ENCODE measurements at regions not wholly inside any gene's neighbourhood (a gene's known extent, or its start where the extent isn't known, plus 50 kb on each side); places are given as distances from the start of the nearest gene placed in this dataset.

- H3K27me3 ChIP-seq (ENCODE audit: control insufficient read depth in 2 of 2, insufficient read depth in 2 of 2, low read length in 2 of 2), result no peaks in the 10 kb centered on the region
- H3K9ac ChIP-seq (replicated peaks; ENCODE audit: extremely low read depth, insufficient read depth, low read length), result no peak overlapping the region
- no peak for FAIRE-seq
- no peaks in the 10 kb centered on the region for H3K36me3 ChIP-seq (ENCODE audit: control insufficient read depth in 2 of 2, extremely low read depth in 1 of 2, insufficient read depth in 2 of 2, low read length in 2 of 2)
- TF ChIP-seq EZH2 (IDR thresholded peaks at IDR 0.05; ENCODE audit: borderline replicate concordance, low read depth, low read length, severe bottlenecking), result no peak
- no peak for TF ChIP-seq POLR2A (IDR thresholded peaks at IDR 0.05; ENCODE audit: low read depth, low read length)
- TF ChIP-seq, protein P1, sequence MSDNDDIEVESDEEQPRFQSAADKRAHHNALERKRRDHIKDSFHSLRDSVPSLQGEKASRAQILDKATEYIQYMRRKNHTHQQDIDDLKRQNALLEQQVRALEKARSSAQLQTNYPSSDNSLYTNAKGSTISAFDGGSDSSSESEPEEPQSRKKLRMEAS (IDR thresholded peaks at IDR 0.05; ENCODE audit: insufficient read depth, insufficient read length), result no peak
- no peak for TF ChIP-seq GATA2 (IDR thresholded peaks at IDR 0.05; ENCODE audit: insufficient read depth, insufficient read length, low read depth, low read length)
- no peak for TF ChIP-seq POLR2AphosphoS5 (IDR thresholded peaks at IDR 0.05; ENCODE audit: insufficient read depth, low read depth, low read length)
- no peak for TF ChIP-seq JUN (IDR thresholded peaks at IDR 0.05; ENCODE audit: borderline replicate concordance, insufficient read depth, insufficient read length, low read depth)
- no peak for TF ChIP-seq MYC (IDR thresholded peaks at IDR 0.05; ENCODE audit: low read depth, low read length)
- no peaks in the 10 kb centered on the region for H3K9me1 ChIP-seq (replicated peaks; ENCODE audit: control insufficient read depth, extremely low read depth, insufficient read depth, low read length)
- intact Hi-C loops (cut with micrococcal nuclease) (no loop called here), dilution Hi-C loops (cut with MboI; ENCODE audit: extremely low pct_ligation_motif_present, low sequenced_read_pairs) (no loop called here)
- no peak overlapping the region for H3K27ac ChIP-seq (ENCODE audit: insufficient read depth, low read depth, low read length)
- BruUV-seq (replicated peaks), result no TSS peak
- no peaks in the 10 kb centered on the region for H3K79me2 ChIP-seq (ENCODE audit: control insufficient read depth, insufficient read depth, low read length)
- H2AFZ ChIP-seq (ENCODE audit: low read depth, low read length), result no peak overlapping the region
- H3K4me2 ChIP-seq (ENCODE audit: insufficient read depth, low read length), result no peak overlapping the region
- H3K4me3 ChIP-seq (replicated peaks in 1 of 3; ENCODE audit: insufficient read depth in 1 of 3, low read depth in 1 of 3, low read length in 3 of 3), result no peak overlapping the region
- DNase-seq (ENCODE audit: low read depth, low spot score), result no peak
- no peaks in the 10 kb centered on the region for H3K9me3 ChIP-seq (replicated peaks; ENCODE audit: control insufficient read depth, insufficient read depth, low read length)
- ChIA-PET CTCF (interaction anchor here (0.7 to 1.0 kb wide), 2 partner anchors 12 to 1313 kb away, joined by 4 to 5 read pairs; no protein-coding TSS in a partner anchor), POLR2A (no interaction called here)
- H3K4me1 ChIP-seq (ENCODE audit: control insufficient read depth, extremely low read depth, insufficient read depth, low read length), result no peaks in the 10 kb centered on the region
- no peaks in the 10 kb centered on the region for H4K20me1 ChIP-seq (replicated peaks; ENCODE audit: control insufficient read depth, extremely low read depth, insufficient read depth, low read length)
Observed at GRCh38 chr4:133465022-133465421, 315.9 kb downstream of the PCDH10 start.

GRCh38 chr4:133464311-133464710 lies 315.2 kb downstream of the PCDH10 start:
- no peaks in the 10 kb centered on the region for H3K27me3 ChIP-seq (ENCODE audit: control insufficient read depth in 2 of 2, insufficient read depth in 2 of 2, low read length in 2 of 2)
- no peak for TF ChIP-seq POLR2AphosphoS5 (IDR thresholded peaks at IDR 0.05; ENCODE audit: insufficient read depth, low read depth, low read length)
- TF ChIP-seq CTCF (IDR thresholded peaks at IDR 0.05; ENCODE audit: extremely low read depth in 1 of 2, insufficient read depth in 1 of 2, low read depth in 1 of 2, low read length in 2 of 2), result no peak
- TF ChIP-seq MYC (IDR thresholded peaks at IDR 0.05; ENCODE audit: low read depth, low read length), result no peak
- TF ChIP-seq FOS (IDR thresholded peaks at IDR 0.05; ENCODE audit: borderline replicate concordance, insufficient read depth, low read length), result no peak
- TF ChIP-seq POLR2A (IDR thresholded peaks at IDR 0.05; ENCODE audit: low read depth, low read length), result no peak
- TF ChIP-seq, protein P1 (IDR thresholded peaks at IDR 0.05; ENCODE audit: insufficient read depth, insufficient read length), result no peak
- TF ChIP-seq EZH2 (IDR thresholded peaks at IDR 0.05; ENCODE audit: borderline replicate concordance, low read depth, low read length, severe bottlenecking), result no peak
- TF ChIP-seq JUN (IDR thresholded peaks at IDR 0.05; ENCODE audit: borderline replicate concordance, insufficient read depth, insufficient read length, low read depth), result no peak
- no peak for TF ChIP-seq GATA2 (IDR thresholded peaks at IDR 0.05; ENCODE audit: insufficient read depth, insufficient read length, low read depth, low read length)
- intact Hi-C loops (cut with micrococcal nuclease), result no loop called here
- dilution Hi-C loops (cut with MboI; ENCODE audit: extremely low pct_ligation_motif_present, low sequenced_read_pairs), result no loop called here
- H3K9me1 ChIP-seq (replicated peaks; ENCODE audit: control insufficient read depth, extremely low read depth, insufficient read depth, low read length), result no peaks in the 10 kb centered on the region
- no peaks in the 10 kb centered on the region for H3K4me1 ChIP-seq (ENCODE audit: control insufficient read depth, extremely low read depth, insufficient read depth, low read length)
- H2AFZ ChIP-seq (ENCODE audit: low read depth, low read length), result no peak overlapping the region
- no peak overlapping the region for H3K4me3 ChIP-seq (replicated peaks in 1 of 3; ENCODE audit: insufficient read depth in 1 of 3, low read depth in 1 of 3, low read length in 3 of 3)
- no peak for DNase-seq (ENCODE audit: low read depth, low spot score)
- H3K9ac ChIP-seq (replicated peaks; ENCODE audit: extremely low read depth, insufficient read depth, low read length), result no peak overlapping the region
- no peaks in the 10 kb centered on the region for H4K20me1 ChIP-seq (replicated peaks; ENCODE audit: control insufficient read depth, extremely low read depth, insufficient read depth, low read length)
- no TSS peak for BruUV-seq (replicated peaks)
- no peaks in the 10 kb centered on the region for H3K79me2 ChIP-seq (ENCODE audit: control insufficient read depth, insufficient read depth, low read length)
- H3K27ac ChIP-seq (ENCODE audit: insufficient read depth, low read depth, low read length), result no peak overlapping the region
- no peak overlapping the region for H3K4me2 ChIP-seq (ENCODE audit: insufficient read depth, low read length)
- no peaks in the 10 kb centered on the region for H3K36me3 ChIP-seq (ENCODE audit: control insufficient read depth in 2 of 2, extremely low read depth in 1 of 2, insufficient read depth in 2 of 2, low read length in 2 of 2)
- no peak for FAIRE-seq
- ChIA-PET CTCF (interaction anchor here (1.0 kb wide), 1 partner anchor 12 kb away, joined by 5 read pairs; no protein-coding TSS in a partner anchor), POLR2A (no interaction called here)
- no peaks in the 10 kb centered on the region for H3K9me3 ChIP-seq (replicated peaks; ENCODE audit: control insufficient read depth, insufficient read depth, low read length)
